Cardiac fibroblast (primary cell): ENCODE measurements at regions not wholly inside any gene's neighbourhood (a gene's known extent, or its start where the extent isn't known, plus 50 kb on each side); places are given as distances from the start of the nearest gene placed in this dataset.

Experiments used
- DNase-seq, 2 donors: peaks; one replicate each; pipeline versions ENCODE4 v3.0.0 to v3.0.0-alpha.2; 2010; ENCODE audit warnings: low read depth in 2 of 2
- H3K4me3 ChIP-seq, 2 donors: replicated peaks in 1 of 2; 1 replicate in 1 of 2; 2 replicates in 1 of 2; pipeline ENCODE4 v1.5.1; 2011; ENCODE audit warnings: low read depth in 2 of 2, low read length in 2 of 2, mild to moderate bottlenecking in 2 of 2, moderate library complexity in 1 of 2
- TF ChIP-seq, protein P1 (sequence below): IDR thresholded peaks from one replicate; pipeline ENCODE4 v1.5.1; 2011; ENCODE audit warnings: low read depth, mild to moderate bottlenecking, low read length, inconsistent platforms

- TF ChIP-seq, protein P1, sequence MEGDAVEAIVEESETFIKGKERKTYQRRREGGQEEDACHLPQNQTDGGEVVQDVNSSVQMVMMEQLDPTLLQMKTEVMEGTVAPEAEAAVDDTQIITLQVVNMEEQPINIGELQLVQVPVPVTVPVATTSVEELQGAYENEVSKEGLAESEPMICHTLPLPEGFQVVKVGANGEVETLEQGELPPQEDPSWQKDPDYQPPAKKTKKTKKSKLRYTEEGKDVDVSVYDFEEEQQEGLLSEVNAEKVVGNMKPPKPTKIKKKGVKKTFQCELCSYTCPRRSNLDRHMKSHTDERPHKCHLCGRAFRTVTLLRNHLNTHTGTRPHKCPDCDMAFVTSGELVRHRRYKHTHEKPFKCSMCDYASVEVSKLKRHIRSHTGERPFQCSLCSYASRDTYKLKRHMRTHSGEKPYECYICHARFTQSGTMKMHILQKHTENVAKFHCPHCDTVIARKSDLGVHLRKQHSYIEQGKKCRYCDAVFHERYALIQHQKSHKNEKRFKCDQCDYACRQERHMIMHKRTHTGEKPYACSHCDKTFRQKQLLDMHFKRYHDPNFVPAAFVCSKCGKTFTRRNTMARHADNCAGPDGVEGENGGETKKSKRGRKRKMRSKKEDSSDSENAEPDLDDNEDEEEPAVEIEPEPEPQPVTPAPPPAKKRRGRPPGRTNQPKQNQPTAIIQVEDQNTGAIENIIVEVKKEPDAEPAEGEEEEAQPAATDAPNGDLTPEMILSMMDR, result no peak
- no peak for DNase-seq
- no peak overlapping the region for H3K4me3 ChIP-seq
Observed at GRCh38 chr16:54801057-54801844, 129.4 kb upstream of the IRX5 start.

DNA sequence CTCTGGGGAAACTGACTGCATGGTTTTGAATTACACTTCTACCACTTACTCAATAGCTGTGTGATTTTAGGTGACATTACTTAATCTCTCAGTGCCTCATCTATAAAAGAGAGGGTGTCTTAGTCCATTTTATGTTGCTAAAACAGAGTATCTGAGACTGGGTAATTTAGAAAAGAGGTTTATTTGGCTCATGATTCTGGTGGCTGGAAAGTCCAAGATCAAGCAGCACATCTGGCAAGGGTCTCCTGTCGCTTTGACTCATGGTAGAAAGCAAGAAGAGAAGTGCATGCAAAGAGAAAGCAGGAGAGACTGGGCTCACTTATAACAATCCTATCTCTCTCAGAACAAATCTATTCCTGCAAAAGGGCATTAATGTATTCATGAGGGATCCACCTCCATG is 132.4 kb upstream of the IRX5 start:
- TF ChIP-seq, protein P1, result no peak
- no peak overlapping the region for H3K4me3 ChIP-seq
- DNase-seq, result no peak

- no peak for DNase-seq
- TF ChIP-seq, protein P1, result no peak
- H3K4me3 ChIP-seq, result no peak overlapping the region
Observed at GRCh38 chr16:54796211-54796610, 134.5 kb upstream of the IRX5 start.

- no peak overlapping the region for H3K4me3 ChIP-seq
- DNase-seq, result no peak
- TF ChIP-seq, protein P1, result no peak
Observed at GRCh38 chr16:54792811-54793210, 137.9 kb upstream of the IRX5 start.

DNA sequence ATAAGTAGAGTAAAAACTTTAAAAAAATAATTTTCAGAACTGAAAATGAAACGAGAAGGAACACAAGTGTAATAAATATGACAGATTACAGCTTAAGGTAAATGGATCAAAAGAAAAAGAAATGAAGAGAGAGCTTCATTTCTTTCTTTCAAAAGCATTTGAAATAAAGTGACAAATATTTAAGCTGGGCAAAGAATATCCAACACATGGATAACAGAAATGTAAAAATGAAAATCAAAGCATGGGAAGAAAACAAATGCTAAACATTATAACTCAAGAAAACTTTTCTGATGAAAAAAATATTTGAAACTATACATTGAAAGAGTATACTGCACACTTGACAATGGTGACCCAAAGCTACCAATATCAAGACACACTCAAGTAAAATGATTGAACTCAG is 143.6 kb upstream of the IRX5 start:
- DNase-seq, result no peak
- TF ChIP-seq, protein P1, result no peak
- H3K4me3 ChIP-seq, result no peak overlapping the region

- DNase-seq, result no peak
- TF ChIP-seq, protein P1, result no peak
- H3K4me3 ChIP-seq, result no peak overlapping the region
Observed at GRCh38 chr16:54783980-54784379, 146.7 kb upstream of the IRX5 start.

GRCh38 chr16:54783226-54783625 is 147.4 kb upstream of the IRX5 start:
- DNase-seq, result no peak
- TF ChIP-seq, protein P1, result no peak
- no peak overlapping the region for H3K4me3 ChIP-seq
